HCT116 (cell line): ENCODE measurements at regions not wholly inside any gene's neighbourhood (a gene's known extent, or its start where the extent isn't known, plus 50 kb on each side); places are given as distances from the start of the nearest gene placed in this dataset.

Experiments used
- EZH2 ChIP-seq: fragments of 200-600 bp; sonication (generic); IDR thresholded peaks from 2 replicates; pipeline ENCODE4 v1.6.1; 2017; ENCODE audit warnings: antibody characterized with exemption, mixed run types
- EZH2phosphoT487 ChIP-seq: fragments of 200-600 bp; IDR thresholded peaks from 2 replicates; pipeline ENCODE4 v1.6.1; 2018; ENCODE audit warnings: antibody characterized with exemption, borderline replicate concordance
- FOSL1 ChIP-seq: IDR thresholded peaks from 2 replicates; pipeline ENCODE4 v1.6.1; 2012; ENCODE audit warnings: low read depth
- JUND ChIP-seq: IDR thresholded peaks from 2 replicates; pipeline ENCODE4 v1.6.1; 2012
- POLR2A ChIP-seq: IDR thresholded peaks from 2 replicates; pipeline ENCODE4 v1.7.0; 2011; ENCODE audit warnings: borderline replicate concordance; ENCODE audit not compliant: insufficient read depth, insufficient read length; ENCODE audit errors: extremely low read depth
- POLR2AphosphoS5 ChIP-seq: IDR thresholded peaks from 2 replicates; pipeline ENCODE4 v1.6.1; 2011; ENCODE audit warnings: mild to moderate bottlenecking, low read depth, low read length, moderate library complexity
- RAD21 ChIP-seq: IDR thresholded peaks from 2 replicates; pipeline ENCODE4 v1.6.1; 2012; ENCODE audit warnings: low read depth, mild to moderate bottlenecking
- SP1 ChIP-seq: IDR thresholded peaks from 2 replicates; pipeline ENCODE4 v1.6.1; 2012; ENCODE audit warnings: low read depth
- SRF ChIP-seq: IDR thresholded peaks from 2 replicates; pipeline ENCODE4 v1.6.1; 2012; ENCODE audit warnings: low read depth
- ZNF274 ChIP-seq: fragments of 200-500 bp; sonication (Bioruptor generic); IDR thresholded peaks from 2 replicates; pipeline ENCODE4 v1.6.1; 2014; ENCODE audit warnings: mild to moderate bottlenecking, low read depth, low read length, inconsistent platforms
- TF ChIP-seq, protein P1 (sequence below), 3 experiments: fragments of 200-600 bp in 1 of 3; sonication (generic) in 1 of 3; IDR thresholded peaks in 2 of 3; conservative IDR thresholded peaks in 1 of 3; 2 replicates each; pipeline ENCODE4 v1.5.1; 2012 to 2017; ENCODE audit warnings: low read depth in 2 of 3, low read length in 2 of 3, antibody characterized with exemption in 1 of 3, borderline replicate concordance in 1 of 3, control low read depth in 1 of 3, mild to moderate bottlenecking in 1 of 3, mixed read lengths in 1 of 3, mixed run types in 1 of 3, moderate library complexity in 1 of 3; ENCODE audit not compliant: insufficient read depth in 1 of 3
- TF ChIP-seq, protein P2 (sequence below): IDR thresholded peaks from 2 replicates; pipeline ENCODE4 v1.6.1; 2012
- TF ChIP-seq, protein P3 (sequence below): IDR thresholded peaks from 2 replicates; pipeline ENCODE4 v1.6.1; 2011; ENCODE audit warnings: mild to moderate bottlenecking, low read length, moderate library complexity; ENCODE audit not compliant: insufficient replicate concordance; ENCODE audit errors: extremely low read depth
- TF ChIP-seq, protein P4 (sequence below): IDR thresholded peaks from 2 replicates; pipeline ENCODE4 v1.6.1; 2012

DNA sequence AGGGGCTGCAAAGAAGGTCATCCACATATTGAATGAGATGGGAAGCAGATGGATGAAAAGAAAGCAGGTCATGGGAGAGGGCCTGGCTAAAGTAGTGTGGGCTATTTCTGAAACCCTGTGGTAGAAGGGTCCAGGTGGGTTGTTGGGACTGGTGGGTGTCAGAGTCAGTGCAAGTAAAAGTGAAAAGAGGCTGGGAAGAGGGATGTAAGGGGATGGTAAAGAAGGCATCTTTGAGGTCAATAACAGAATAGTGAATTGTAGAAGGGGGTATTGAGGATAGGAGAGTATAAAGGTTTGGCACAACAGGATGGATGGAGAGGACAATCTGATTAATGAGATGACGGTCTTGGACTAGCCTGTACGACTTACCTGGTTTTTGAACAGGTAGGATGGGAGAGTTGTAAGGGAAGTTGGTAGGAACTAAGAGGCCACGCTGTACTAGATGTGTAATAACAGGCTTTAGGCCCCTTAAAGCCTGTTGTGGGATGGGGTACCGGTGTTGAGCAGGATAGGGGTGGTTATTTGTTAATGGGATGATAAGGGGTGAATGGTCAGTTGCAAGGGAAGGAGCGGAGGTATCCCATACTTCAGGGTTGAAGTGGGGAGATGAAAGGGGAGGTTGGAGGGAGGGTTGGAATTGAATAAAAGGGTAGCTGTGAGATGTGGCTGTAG, 748.9 kb upstream of the ADGRB3 start:
- TF ChIP-seq POLR2A = no peak
- TF ChIP-seq JUND = no peak
- no peak for TF ChIP-seq EZH2
- TF ChIP-seq ZNF274 = no peak
- no peak for TF ChIP-seq FOSL1
- TF ChIP-seq, protein P1, sequence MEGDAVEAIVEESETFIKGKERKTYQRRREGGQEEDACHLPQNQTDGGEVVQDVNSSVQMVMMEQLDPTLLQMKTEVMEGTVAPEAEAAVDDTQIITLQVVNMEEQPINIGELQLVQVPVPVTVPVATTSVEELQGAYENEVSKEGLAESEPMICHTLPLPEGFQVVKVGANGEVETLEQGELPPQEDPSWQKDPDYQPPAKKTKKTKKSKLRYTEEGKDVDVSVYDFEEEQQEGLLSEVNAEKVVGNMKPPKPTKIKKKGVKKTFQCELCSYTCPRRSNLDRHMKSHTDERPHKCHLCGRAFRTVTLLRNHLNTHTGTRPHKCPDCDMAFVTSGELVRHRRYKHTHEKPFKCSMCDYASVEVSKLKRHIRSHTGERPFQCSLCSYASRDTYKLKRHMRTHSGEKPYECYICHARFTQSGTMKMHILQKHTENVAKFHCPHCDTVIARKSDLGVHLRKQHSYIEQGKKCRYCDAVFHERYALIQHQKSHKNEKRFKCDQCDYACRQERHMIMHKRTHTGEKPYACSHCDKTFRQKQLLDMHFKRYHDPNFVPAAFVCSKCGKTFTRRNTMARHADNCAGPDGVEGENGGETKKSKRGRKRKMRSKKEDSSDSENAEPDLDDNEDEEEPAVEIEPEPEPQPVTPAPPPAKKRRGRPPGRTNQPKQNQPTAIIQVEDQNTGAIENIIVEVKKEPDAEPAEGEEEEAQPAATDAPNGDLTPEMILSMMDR (IDR thresholded peaks at IDR 0.05 in 2 of 3, conservative IDR thresholded peaks at IDR 0.05 in 1 of 3; ENCODE audit: borderline replicate concordance in 1 of 3, insufficient read depth in 1 of 3, low read depth in 2 of 3, low read length in 2 of 3) = no peak
- TF ChIP-seq, protein P2, sequence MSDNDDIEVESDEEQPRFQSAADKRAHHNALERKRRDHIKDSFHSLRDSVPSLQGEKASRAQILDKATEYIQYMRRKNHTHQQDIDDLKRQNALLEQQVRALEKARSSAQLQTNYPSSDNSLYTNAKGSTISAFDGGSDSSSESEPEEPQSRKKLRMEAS = no peak
- TF ChIP-seq RAD21 = no peak
- TF ChIP-seq, protein P3, sequence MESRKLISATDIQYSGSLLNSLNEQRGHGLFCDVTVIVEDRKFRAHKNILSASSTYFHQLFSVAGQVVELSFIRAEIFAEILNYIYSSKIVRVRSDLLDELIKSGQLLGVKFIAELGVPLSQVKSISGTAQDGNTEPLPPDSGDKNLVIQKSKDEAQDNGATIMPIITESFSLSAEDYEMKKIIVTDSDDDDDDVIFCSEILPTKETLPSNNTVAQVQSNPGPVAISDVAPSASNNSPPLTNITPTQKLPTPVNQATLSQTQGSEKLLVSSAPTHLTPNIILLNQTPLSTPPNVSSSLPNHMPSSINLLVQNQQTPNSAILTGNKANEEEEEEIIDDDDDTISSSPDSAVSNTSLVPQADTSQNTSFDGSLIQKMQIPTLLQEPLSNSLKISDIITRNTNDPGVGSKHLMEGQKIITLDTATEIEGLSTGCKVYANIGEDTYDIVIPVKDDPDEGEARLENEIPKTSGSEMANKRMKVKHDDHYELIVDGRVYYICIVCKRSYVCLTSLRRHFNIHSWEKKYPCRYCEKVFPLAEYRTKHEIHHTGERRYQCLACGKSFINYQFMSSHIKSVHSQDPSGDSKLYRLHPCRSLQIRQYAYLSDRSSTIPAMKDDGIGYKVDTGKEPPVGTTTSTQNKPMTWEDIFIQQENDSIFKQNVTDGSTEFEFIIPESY = no peak
- TF ChIP-seq SP1 = no peak
- no peak for TF ChIP-seq POLR2AphosphoS5
- TF ChIP-seq EZH2phosphoT487 = no peak
- TF ChIP-seq, protein P4, sequence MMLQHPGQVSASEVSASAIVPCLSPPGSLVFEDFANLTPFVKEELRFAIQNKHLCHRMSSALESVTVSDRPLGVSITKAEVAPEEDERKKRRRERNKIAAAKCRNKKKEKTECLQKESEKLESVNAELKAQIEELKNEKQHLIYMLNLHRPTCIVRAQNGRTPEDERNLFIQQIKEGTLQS = no peak
- no peak for TF ChIP-seq SRF
